ENCODE measurements at regions not wholly inside any gene's neighbourhood (a gene's known extent, or its start where the extent isn't known, plus 50 kb on each side); places are given as distances from the start of the nearest gene placed in this dataset.

GRCh38 chr14:104434214-104435076 lies 145.1 kb upstream of the C14orf180 start (continued):
- TF ChIP-seq CREB1 (CRISPR knock-in tag; IDR thresholded peaks at IDR 0.05; ENCODE audit: low read depth) (no peak), CTCF (conservative IDR thresholded peaks at IDR 0.05; ENCODE audit: low read depth in 2 of 2) (no peak), REST (IDR thresholded peaks at IDR 0.05; ENCODE audit: unreplicated experiment) (no peak), ZNF331 (CRISPR knock-in tag; IDR thresholded peaks at IDR 0.05; ENCODE audit: low read depth) (no peak), JUNB (IDR thresholded peaks at IDR 0.05; ENCODE audit: unreplicated experiment) (no peak), ZNF114 (CRISPR knock-in tag; IDR thresholded peaks at IDR 0.05) (no peak)

- Histone ChIP-seq H3K4me1 (ENCODE audit: insufficient read depth) (no peaks in the 10 kb centered on the region), H3K36me3 (ENCODE audit: insufficient read depth) (no peaks in the 10 kb centered on the region), H3K4me2 (no peak overlapping the region), H3K9me2 (ENCODE audit: insufficient read depth) (no peaks in the 10 kb centered on the region), H3K27me3 (ENCODE audit: insufficient read depth) (no peaks in the 10 kb centered on the region), H3F3A (replicated peaks; ENCODE audit: low read depth) (no peaks in the 10 kb centered on the region), H2AFZ (no peak overlapping the region), H3K79me2 (replicated peaks; ENCODE audit: insufficient read depth) (no peaks in the 10 kb centered on the region), H3K4me3 (no peak overlapping the region), H3K27ac (ENCODE audit: low read depth) (no peak overlapping the region), H4K20me1 (replicated peaks; ENCODE audit: insufficient read depth) (no peaks in the 10 kb centered on the region)
- DNase-seq (ENCODE audit: low spot score) (no peak), ATAC-seq (no peak)
- Mint-ChIP-seq H3K9me3 (no peaks in the 10 kb centered on the region; the same call in 2 of the 3 replicates), H3K4me3 (no peak overlapping the region), H3K27me3 (ENCODE audit: insufficient read depth, low read depth, poor library complexity) (peaks cover 4% of the 10 kb centered on the region), H3K4me1 (peaks cover 5% of the 10 kb centered on the region; the same call in 2 of the 3 replicates), H3K27ac (no peak overlapping the region), H3K36me3 (ENCODE audit: low read depth) (no peaks in the 10 kb centered on the region)
- TF ChIP-seq ETS1 (IDR thresholded peaks at IDR 0.05) = no peak
- no peak for TF ChIP-seq POLR2AphosphoS5 (IDR thresholded peaks at IDR 0.05; ENCODE audit: low read depth)
- TF ChIP-seq ZNF331 (CRISPR knock-in tag; IDR thresholded peaks at IDR 0.05; ENCODE audit: low read depth) = no peak
- no peak for TF ChIP-seq STAT1 (IDR thresholded peaks at IDR 0.05; ENCODE audit: unreplicated experiment)
- no peak for TF ChIP-seq CTCF (conservative IDR thresholded peaks at IDR 0.05; ENCODE audit: low read depth in 2 of 2)
- TF ChIP-seq ZNF114 (CRISPR knock-in tag; IDR thresholded peaks at IDR 0.05) = no peak
- no peak for TF ChIP-seq REST (IDR thresholded peaks at IDR 0.05; ENCODE audit: unreplicated experiment)
Observed at GRCh38 chr14:104435147-104436046, 144.2 kb upstream of the C14orf180 start.

Measured in GM23338 (cell line).